GM18858 (cell line): ENCODE measurements at regions not wholly inside any gene's neighbourhood (a gene's known extent, or its start where the extent isn't known, plus 50 kb on each side); places are given as distances from the start of the nearest gene placed in this dataset.
"Not testable (repeated sequence)": the region's sequence is repeated elsewhere in the genome, so short reads cannot be mapped to it uniquely, and the experiment has no call there.

Source experiments
- ATAC-seq: cut with Tn5 transposase; IDR thresholded peaks from one replicate; pipeline ENCODE4 v1.9.1; 2021; ENCODE audit not compliant: unreplicated experiment

DNA sequence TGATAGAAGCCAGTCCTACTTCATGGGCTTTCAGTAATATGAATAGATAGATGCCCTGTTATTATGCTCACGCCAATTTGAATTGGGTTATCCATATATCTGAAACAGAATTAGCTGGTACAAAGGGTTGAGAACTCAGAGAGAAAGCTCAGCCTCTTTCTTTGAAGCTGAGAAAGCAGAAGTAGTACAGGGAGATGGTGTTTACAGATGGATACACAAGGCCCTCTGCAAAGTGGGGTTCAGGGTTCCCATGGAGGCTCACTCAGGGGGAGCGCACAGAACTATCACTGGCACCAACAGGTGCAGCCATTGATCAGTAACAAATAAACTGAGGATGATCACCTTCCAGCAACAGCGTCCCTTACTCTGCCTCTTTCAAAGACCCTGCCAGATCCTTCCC lies 349.7 kb downstream of the ICE1 start:
- ATAC-seq: no peak

DNA sequence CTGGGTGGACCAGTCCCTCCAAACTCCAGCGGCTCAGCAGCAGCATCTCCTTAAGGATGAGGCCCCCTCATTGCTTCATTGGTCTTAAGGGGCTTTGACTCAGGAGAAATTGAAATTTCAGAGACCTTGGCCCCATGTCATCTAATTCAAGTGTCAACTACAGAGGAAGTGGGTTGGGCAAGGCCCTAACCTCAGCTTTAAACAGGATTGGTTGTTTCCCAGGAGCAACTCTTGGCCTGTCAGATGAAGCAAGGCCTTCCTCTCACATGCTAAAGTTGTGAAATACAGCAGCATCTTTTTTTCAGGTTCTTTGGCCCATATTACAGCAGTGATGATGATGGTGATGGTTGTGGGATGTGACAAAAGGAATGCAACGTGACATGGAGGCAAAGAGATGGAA lies 348.3 kb downstream of the ICE1 start:
- no peak for ATAC-seq

DNA sequence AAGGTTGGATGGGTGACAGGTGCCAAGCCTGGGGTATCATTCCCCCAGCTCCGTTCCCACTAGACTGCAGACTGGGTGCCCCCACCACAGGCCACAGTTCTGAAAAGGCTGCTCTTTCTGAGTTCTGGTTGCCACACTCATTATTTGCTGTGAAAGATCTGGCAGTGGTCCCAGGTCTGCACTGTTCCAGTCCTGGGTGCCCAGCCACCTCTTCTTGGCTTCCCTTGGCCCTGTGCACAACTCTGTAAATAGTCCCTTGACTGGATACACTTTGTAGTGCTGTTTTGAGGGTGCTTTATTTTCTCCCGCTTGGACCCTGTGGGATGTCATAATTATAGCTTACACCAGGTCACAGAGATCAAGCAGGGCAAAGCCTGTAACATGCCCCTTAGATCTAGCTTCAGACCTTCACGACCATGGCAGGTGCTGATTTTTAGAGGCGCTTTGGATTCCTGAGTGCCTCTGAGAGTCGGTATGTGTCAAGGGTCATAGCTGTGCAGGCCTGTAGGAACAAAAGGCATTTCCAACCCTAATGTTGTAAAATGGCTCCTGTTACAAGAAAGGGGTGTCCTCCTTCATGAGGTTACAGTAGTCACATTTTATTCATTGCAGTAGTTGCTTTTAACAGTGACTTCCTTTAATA lies 344.9 kb downstream of the ICE1 start:
- no peak for ATAC-seq

DNA sequence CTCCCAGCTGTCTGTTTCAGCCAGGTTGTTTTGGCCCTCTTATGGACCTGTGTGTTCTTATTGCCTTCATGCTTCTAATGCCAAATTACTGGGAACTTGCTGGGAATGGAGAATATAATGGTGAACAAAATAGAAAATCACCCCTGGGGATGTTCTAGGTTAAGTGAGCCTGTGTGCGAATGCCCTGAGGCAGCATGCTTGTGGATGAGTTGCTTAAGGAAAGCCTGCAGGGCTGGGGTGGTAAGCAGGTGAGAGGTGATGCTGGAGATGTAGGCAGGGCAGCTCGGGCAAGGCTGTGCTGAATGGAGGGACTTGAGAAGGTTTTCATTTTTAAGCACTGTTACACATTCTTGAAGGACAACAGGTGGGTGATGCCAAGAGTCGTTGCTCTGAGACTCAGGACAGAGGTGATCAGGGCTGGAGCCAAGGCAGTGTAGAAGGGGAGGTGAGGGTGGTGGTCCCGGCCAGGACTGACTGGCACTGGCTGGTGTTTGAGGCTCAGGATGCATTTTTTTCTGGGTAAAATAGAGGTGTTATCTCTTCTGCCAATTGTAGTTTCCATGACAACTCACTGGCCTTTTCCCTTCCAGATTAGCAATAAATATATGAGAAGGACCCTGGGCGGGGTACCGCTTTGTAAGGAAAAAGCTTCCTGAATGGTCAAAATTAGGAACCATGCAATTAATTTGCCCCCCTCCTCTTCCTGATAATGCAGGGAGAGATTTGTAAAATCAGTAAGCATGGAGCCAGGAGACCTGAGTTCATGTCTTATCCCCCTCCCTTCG lies 342.8 kb downstream of the ICE1 start:
- no peak for ATAC-seq

DNA sequence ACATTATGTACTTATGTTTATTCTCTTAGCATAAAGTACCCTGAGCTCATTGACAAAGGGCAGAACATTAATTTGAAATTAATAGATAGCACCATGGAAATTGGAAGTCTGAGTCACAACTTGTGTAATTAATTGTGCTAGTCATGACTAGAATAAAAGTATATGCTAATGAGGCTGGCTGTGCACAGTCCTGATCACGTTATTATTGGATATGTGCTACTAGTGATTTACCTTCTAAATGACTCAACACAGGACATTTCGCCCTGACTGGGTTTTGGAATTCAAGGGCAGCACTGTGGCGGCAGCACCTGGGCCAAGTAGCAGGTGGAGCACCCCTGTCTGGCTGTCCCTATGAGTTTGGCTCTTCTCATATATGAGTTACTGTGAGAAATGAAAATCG lies 341.8 kb downstream of the ICE1 start:
- no peak for ATAC-seq

DNA sequence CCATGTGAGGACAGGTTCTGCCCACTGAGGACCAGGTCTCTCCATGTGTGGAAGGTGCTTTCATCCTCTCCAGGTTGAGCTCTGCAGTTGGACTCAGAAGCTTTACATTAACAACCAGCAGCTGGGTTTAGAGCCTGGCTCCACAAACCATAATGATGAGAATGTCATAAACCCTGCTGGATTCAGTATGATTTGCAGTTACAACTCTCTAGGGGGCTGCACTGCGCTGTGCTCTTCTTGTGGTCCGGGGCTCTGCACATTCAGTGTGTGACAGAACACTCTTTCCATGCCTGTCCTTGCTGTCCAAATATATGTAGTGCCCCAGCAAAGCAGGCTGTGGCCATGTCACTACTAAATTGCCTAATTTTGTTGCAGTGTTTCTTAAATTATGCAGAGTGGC lies 334.3 kb downstream of the ICE1 start:
- no peak for ATAC-seq

DNA sequence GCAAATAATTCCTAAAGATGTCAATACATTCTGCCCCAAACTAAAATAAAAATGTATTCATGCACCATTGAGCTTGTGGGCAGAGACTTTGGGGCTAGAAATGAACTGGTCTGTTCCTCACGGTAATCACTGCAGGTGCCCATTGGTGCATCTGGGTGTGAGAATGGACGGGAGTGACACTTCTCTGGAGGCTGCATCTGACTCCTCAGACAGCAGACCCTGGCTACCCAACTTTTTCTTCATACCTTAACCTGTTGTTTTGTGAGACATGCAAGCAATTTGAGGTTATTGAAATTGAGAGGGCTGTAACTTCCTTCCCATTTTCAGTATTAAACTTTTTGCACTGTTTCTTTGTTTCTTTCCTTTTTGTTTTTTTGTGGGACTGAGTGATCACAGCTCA lies 333.4 kb downstream of the ICE1 start:
- ATAC-seq: peak; percentile 34

DNA sequence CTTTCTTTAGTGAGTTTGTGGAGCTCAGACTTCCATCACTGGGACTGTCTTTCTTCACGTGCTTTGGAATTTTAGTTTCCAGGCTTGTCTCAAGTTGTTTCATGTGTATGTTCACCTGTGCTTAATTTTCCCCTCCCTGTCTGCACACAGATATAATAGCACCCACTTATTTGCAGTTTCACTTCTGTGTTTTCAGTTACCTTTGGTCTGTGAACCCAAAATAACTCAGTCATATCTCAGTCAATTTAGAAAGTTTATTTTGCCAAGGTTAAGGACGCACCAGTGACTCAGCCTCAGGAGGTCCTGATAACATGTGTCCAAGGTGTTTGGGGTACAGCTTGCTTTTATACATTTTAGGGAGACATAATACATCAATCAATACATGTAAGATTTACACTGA lies 330.4 kb downstream of the ICE1 start:
- ATAC-seq: peak; percentile 69

DNA sequence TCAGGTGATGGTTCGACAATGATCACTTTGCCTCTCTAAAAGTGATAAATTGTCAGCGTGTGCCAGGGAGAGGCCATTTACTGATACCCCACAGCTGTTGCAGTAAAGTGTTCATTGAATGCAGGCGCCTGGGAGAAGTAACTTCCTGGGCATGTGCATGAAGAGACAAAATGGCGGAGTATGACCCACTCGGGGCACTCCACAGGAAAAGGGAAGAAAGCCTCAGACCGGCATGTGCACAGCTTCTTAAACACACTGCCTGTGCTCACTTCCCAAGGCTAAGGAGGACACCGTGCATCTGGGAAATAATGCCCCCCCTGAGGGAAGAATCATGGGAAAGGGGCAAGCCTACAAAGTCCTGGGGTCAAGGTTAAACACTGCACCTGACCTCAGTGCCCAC lies 329.5 kb downstream of the ICE1 start:
- no peak for ATAC-seq

DNA sequence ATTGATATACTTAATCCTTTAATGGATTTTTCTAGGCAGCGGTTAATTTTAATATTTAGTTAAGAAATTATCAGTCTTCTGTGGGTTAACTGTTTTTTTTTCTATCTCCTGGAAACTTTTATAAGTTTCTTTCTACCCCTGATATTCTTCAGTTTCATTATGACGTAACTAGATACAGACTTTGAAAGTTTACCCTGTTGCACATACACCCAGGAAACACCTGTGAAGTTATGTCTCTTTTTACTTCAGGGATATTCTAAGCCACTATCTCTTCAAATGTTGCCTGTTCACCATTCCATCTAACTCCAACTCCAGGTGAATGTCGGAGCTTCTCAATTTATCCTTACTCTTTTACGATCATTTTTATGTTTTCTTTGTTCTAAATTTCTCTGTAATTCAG lies 329.0 kb downstream of the ICE1 start:
- peak; percentile 39 for ATAC-seq

DNA sequence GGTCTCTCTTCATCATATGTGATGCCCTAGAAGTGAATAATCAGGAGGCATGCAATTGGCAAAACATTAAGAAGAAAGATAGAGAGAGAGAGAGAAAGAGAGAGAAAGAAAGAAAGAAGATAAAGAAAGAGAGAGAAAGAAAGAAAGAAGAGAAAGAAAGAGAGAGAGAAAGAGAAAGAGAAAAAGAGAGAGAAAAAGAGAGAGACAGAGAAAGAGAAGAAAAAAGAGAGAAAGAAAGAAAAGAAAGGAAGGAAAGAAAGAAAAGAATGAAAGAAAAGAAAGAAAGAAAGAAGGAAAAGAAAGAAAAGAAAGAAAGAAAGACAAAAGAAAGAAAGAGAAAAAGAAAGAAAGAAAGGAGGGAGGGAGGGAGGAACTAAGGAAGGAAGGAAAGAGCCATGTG lies 318.9 kb downstream of the ICE1 start:
- no peak for ATAC-seq

DNA sequence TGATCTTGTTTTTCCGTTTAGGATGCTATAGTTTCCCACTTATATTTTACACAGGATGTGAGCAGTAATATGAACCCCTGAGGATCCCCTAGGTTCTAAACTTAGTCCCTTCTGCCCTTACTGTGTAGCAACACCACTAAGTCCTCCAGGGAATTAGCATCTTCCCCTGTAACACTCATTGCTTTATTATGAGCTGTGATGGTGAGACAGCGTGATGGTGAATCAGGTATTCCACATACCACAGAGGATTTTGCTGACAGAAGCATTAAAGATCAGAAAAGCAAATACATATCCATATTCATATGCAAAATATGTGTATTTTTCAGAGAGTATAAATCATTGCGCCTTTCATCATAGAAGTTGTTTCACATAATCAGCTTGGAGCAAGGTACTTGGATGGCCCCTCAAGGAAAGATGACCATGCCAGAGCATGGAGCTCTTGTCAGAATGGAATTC lies 317.0 kb downstream of the ICE1 start:
- ATAC-seq: peak; percentile 9

DNA sequence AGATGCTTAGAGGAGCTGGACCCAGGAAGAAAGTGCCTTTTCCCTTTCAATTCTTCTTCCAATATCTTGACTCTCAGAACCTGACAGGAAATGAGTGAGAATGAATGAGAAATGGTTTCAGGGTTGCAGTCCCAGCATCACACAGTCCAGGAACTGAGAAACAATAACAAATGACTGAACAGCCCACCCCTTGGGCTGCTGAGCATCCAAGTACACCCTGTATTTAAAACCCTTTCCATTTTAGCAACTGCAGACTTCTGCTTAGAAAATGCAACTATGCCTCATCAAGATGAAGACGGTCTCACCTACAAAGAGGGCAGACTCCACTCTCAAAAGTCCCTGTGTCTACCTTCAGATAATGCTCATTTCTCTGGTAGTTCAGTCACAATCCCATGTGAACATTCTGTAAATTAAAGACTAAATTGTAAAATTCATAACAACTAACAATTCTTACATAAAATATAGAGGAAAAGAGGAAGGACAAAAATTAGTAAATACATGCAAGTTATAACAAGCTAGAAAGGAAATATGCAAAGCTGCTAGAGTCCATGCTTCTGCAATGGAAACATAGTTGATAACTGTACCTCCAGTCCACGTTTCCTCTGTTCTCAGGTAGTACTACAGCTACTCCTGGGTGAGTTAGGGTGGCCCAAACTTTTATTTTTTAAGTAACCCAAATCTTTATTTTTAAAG lies 316.5 kb downstream of the ICE1 start:
- peak; percentile 89 for ATAC-seq

DNA sequence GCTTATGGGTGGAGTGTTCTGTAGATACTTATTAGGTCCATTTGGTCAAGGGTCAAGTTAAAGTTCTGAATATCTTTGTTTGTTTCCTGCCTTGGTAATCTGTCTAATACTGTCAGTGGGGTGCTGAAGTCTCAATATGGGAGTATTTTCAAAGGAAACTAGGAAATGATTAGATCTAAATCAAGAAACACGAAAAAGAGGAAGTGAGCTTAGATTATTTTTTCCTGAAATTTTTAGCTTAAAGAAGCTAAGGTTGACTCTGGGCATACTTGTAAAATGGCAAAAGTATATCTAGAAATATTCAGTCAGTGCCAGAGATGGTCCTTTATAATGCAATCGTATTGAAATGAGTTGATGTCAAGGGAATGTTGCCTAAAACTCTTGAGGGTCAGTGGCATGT lies 313.5 kb downstream of the ICE1 start:
- no peak for ATAC-seq

DNA sequence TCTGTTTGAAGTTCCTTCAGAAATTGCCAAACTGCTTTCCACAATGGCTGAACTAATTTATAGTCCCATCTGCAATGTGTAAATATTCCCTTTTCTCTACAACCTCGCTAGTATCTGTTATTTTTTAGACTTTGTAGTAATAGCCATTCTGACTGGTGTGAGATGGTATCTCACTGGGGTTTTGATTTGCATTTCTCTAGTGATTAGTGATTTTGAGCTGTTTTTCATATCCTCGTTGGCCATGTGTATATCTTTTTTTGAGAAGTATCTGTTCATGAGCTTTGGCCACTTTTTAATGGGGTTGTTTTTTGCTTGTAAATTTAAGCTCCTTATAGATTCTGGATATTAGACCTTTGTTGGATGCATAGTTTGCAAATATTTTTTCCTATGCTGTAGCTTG lies 310.6 kb downstream of the ICE1 start:
- ATAC-seq: not testable (repeated sequence)

DNA sequence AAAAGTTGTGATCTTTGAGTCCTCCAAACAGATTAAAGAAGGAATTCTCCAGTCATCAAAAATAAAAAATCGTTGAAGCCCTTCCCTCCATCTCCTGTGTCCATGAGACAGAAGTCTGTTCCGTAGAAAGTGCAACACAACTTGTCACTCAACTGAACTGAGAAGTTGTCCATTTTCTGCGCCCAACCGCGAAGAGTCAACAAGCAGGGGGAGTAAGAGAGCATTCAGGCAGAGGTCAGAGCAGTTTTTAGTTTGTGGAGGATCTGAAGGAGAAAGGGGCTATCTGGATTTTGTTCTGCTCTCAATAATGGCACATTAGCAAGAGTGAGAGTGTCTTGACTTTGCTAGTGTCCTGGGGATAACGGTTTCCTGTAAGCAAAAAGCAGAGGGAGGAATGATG lies 303.9 kb downstream of the ICE1 start:
- ATAC-seq: no peak

DNA sequence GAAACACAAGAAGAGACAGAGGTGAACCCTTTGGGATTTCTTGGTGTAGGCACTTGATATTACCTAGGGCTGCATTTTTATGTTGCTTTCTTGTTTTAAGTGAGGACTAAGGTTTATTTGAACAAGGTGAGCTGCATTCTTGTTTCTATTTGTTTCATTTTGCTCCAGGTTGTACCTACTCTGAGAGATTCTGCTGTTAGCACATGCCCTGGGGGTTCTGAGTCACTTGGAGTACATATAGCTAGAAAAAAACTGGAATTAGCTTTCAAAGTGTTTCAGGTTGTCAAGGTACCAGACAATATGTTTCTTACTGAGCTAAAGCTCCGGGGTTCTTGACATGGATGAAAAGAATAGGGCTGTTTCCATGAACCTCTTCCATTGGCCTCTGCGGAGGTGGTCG lies 299.4 kb downstream of the ICE1 start:
- no peak for ATAC-seq

DNA sequence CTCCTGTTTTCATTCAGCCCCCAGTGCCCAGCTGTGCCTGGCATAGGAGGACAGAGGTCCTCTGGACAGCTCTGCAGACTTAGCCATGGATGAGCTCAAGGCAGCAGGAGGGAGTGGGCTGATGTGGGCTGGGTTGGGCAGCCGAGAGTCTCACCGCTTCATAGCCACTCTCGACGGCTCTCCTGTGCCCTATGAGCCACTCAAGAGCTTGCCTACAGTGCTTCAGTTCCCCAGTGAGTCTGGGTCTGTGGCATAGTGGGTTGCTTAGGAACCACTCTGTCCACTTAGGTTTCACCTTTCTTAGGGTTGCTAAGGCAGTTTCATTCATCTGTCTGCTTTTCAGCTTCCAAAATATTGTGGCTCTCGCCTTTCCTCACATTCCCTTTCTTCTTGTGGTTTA lies 296.8 kb downstream of the ICE1 start:
- no peak for ATAC-seq

DNA sequence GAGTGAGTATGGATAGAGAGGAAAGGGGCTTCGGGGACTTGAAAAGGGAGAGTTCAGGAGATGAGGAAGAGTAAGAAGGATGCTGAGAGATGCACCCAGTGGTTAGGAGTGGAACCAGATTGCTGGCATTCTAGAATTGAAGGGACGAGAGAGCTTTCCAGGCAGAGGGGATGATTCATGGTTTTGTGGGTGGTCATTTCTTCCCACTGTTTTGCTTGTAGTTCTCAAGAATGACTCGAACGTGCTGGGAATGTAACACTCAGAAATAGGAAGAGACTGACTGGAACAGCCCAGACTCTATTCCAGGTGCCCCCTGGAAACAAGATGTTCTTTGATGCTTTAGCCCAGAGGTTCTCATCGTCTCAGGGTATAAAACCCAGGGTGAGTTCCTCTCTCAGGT lies 294.2 kb downstream of the ICE1 start:
- no peak for ATAC-seq

DNA sequence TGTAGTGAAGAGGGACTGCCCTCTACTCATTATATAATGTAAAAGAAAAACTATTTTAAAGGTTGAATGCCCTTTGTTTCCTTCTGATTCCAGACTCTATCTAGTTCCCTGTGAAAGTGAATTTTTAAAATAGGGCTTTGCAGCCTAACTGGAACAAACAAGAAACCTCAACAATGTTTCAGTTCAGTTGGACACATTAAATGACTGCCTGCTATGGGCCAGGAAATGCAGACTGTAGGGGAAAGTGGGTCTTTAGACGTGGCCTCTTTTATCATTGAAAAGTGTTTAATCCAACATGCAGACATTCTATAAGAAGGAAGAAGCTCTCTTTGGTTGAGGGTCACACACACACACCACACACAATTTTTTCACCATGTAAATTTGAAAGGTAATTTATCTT lies 289.1 kb downstream of the ICE1 start:
- ATAC-seq: no peak

DNA sequence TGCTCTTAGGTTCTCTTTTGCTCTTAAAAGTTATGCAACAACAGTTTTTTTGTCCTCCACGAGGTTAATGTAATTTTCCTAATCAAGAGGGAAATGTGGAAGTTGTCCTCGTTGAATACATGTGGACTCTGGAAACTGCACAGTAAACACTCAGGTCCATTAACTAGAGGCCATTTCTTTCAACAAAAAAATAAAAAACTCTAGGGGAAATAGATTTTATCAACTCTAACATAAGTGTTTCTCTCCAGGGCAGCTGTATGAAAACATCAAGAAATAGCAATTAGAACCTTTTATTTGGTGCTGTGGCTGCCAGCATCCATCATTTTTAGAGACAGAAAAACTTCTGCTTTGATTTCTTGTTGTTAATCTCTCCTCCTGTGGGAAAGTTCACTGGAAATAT lies 288.6 kb downstream of the ICE1 start:
- no peak for ATAC-seq

DNA sequence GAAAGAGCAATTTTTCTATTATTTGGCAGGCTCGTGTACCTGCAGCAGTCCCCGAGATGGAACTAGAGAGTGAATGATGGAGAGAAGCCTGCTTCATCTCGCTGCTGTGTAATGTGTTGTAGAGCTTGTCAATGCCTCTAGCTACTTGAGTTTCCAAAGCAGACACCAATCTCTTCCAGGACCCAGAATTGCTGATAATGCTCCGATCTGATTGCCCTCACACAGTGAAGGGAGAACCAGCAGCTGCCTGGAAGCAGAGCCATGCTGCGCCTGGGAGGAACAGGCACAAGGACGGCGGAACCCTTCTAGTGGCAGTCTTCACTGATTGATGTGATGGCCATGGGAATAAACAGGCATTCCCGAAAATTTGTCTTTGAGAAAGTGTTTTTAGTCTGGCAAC lies 288.0 kb downstream of the ICE1 start:
- ATAC-seq: no peak
